GM12878 (cell line): ENCODE measurements at regions not wholly inside any gene's neighbourhood (a gene's known extent, or its start where the extent isn't known, plus 50 kb on each side); places are given as distances from the start of the nearest gene placed in this dataset.

Source experiments
- ATAC-seq: fragments of 200-7000 bp; cut with Tn5 transposase; 3 replicates; pipeline ENCODE4 v1.9.1; 2020; ENCODE audit warnings: mild to moderate bottlenecking, moderate library complexity
- BruUV-seq: library from RNA; stranded (reverse); fragments of 400-500 nt; replicated peaks from 2 replicates; lab custom pipeline; 2021; lab: Mats Ljungman, UMichigan
- CTCF ChIA-PET: fragments of 300-600 bp; sonication (Branson Sonifier 250); formaldehyde crosslinking; extraction: SDS; loops from one replicate; lab custom pipeline; 2021; ENCODE audit warnings: inconsistent platforms; lab: Yijun Ruan, JAX
- POLR2A ChIA-PET: fragments of 350-600 bp; formaldehyde crosslinking; extraction: SDS; loops from one replicate; lab custom pipeline; 2021; ENCODE audit warnings: inconsistent platforms; lab: Charles Lee
- RAD21 ChIA-PET: fragments of 300-600 bp; sonication (Branson Sonifier 250); formaldehyde crosslinking; loops from one replicate; lab custom pipeline; 2023; ENCODE audit warnings: antibody characterized with exemption; ENCODE audit not compliant: unreplicated experiment; lab: Charles Lee
- SMC1A ChIA-PET: fragments of 300-600 bp; sonication (Branson Sonifier 250); formaldehyde crosslinking; loops from one replicate; lab custom pipeline; 2023; ENCODE audit not compliant: unreplicated experiment, uncharacterized antibody; lab: Charles Lee
- DNase-seq: peaks from one replicate; pipeline ENCODE4 v3.0.0-alpha.2; 2011; ENCODE audit warnings: low read depth, low spot score
- FAIRE-seq: peaks from 3 replicates; lab custom pipeline; 2011; peaks lifted over from hg19 to GRCh38; lab: Jason Lieb, UNC
- H2AFZ ChIP-seq: 2 replicates; pipeline ENCODE4 v1.6.0; 2011; ENCODE audit warnings: low read depth, low read length, control low read depth; ENCODE audit not compliant: control insufficient read depth
- H3K27ac ChIP-seq: 2 replicates; pipeline ENCODE4 v1.5.1; 2011; ENCODE audit warnings: control low read depth; ENCODE audit not compliant: control insufficient read depth, insufficient read depth
- H3K27me3 ChIP-seq, 2 experiments: replicated peaks in 1 of 2; 2 replicates each; pipeline versions ENCODE4 v1.6.0 to v1.6.1; 2011; ENCODE audit warnings: low read length in 1 of 2; ENCODE audit not compliant: control insufficient read depth in 2 of 2, insufficient read depth in 2 of 2
- H3K36me3 ChIP-seq, 2 experiments: 2 replicates each; pipeline ENCODE4 v1.5.1; 2011; ENCODE audit warnings: low read length in 1 of 2; ENCODE audit not compliant: control insufficient read depth in 2 of 2, insufficient read depth in 2 of 2
- H3K4me1 ChIP-seq: 2 replicates; pipeline ENCODE4 v1.6.1; 2011; ENCODE audit warnings: mild to moderate bottlenecking, low read length, moderate library complexity, mixed read lengths; ENCODE audit not compliant: control insufficient read depth, insufficient read depth
- H3K4me2 ChIP-seq: 2 replicates; pipeline ENCODE4 v1.6.0; 2011; ENCODE audit warnings: control low read depth; ENCODE audit not compliant: control insufficient read depth, insufficient read depth
- H3K4me3 ChIP-seq: fragments of 200-600 bp; sonication (generic); 2 replicates; pipeline ENCODE4 v1.5.1; 2016
- H3K79me2 ChIP-seq: 2 replicates; pipeline ENCODE4 v1.6.0; 2011; ENCODE audit warnings: low read length; ENCODE audit not compliant: control insufficient read depth, insufficient read depth
- H3K9ac ChIP-seq: 2 replicates; pipeline ENCODE4 v1.8.0; 2011; ENCODE audit warnings: low read length, control low read depth, mixed read lengths; ENCODE audit not compliant: control insufficient read depth, insufficient read depth
- H3K9me3 ChIP-seq: replicated peaks from 3 replicates; pipeline ENCODE4 v1.5.1; 2011; ENCODE audit warnings: mild to moderate bottlenecking, low read length; ENCODE audit not compliant: control insufficient read depth, insufficient read depth
- H4K20me1 ChIP-seq: 2 replicates; pipeline ENCODE4 v1.6.0; 2011; ENCODE audit not compliant: control insufficient read depth, insufficient read depth
- NKRF ChIP-seq: fragments of 450-650 bp; conservative IDR thresholded peaks from 2 replicates; pipeline ENCODE4 v1.6.1; 2017; ENCODE audit warnings: mild to moderate bottlenecking, moderate library complexity
- WGBS: methylation state at CpG from one replicate; pipeline ENCODE4 v1.1.6; 2016; ENCODE audit warnings: low lambda C conversion rate; ENCODE audit not compliant: insufficient replicate concordance, insufficient coverage; ENCODE audit errors: missing lambda C conversion rate; 5-methylcytosine and 5-hydroxymethylcytosine counted together
- in situ Hi-C: fragments of 300-500 bp; cut with MboI; formaldehyde crosslinking; loops from 9 replicates; pipeline ENCODE4 v1.14.3; 2018; ENCODE audit warnings: mixed read lengths
- intact Hi-C: fragments of 100-400 bp; cut with micrococcal nuclease; formaldehyde crosslinking; loops from one replicate; pipeline ENCODE4 v1.14.2; 2022; ENCODE audit not compliant: unreplicated experiment
- TF ChIP-seq, protein P1 (sequence below): IDR thresholded peaks from 2 replicates; pipeline ENCODE4 v1.6.1; 2011; ENCODE audit warnings: borderline replicate concordance, low read depth, mild to moderate bottlenecking, moderate library complexity, mixed read lengths, low read length; ENCODE audit not compliant: insufficient read depth; ENCODE audit errors: extremely low read length
- TF ChIP-seq, protein P2 (sequence below): fragments of 450-650 bp; formaldehyde crosslinking; IDR thresholded peaks from 2 replicates; pipeline ENCODE4 v1.5.0; 2022; ENCODE audit warnings: mild to moderate bottlenecking, missing genetic modification characterization

- ChIA-PET POLR2A (interaction anchor here (1.5 kb wide), 1 partner anchor 13 kb away, joined by 3 read pairs; no protein-coding TSS in a partner anchor), RAD21 (interaction anchor here (1.4 kb wide), 1 partner anchor 13 kb away, joined by 9 read pairs; no protein-coding TSS in a partner anchor), CTCF (interaction anchor here (1.6 kb wide), 1 partner anchor 13 kb away, joined by 7 read pairs; no protein-coding TSS in a partner anchor), SMC1A (interaction anchor here (2.9 kb wide), 1 partner anchor 13 kb away, joined by 14 read pairs; no protein-coding TSS in a partner anchor)
- BruUV-seq = no TSS peak
- FAIRE-seq (no peak), DNase-seq (no peak), ATAC-seq (no peak)
- Histone ChIP-seq H3K4me1 (peaks cover 24% of the 10 kb centered on the region), H3K36me3 (no peaks in the 10 kb centered on the region), H3K9ac (no peak overlapping the region), H2AFZ (no peak overlapping the region), H3K27ac (no peak overlapping the region), H3K79me2 (no peaks in the 10 kb centered on the region), H3K9me3 (no peaks in the 10 kb centered on the region), H3K27me3 (no peaks in the 10 kb centered on the region), H3K4me2 (no peak overlapping the region), H3K4me3 (no peak overlapping the region), H4K20me1 (no peaks in the 10 kb centered on the region)
- no peak for TF ChIP-seq NKRF
- TF ChIP-seq, protein P1, sequence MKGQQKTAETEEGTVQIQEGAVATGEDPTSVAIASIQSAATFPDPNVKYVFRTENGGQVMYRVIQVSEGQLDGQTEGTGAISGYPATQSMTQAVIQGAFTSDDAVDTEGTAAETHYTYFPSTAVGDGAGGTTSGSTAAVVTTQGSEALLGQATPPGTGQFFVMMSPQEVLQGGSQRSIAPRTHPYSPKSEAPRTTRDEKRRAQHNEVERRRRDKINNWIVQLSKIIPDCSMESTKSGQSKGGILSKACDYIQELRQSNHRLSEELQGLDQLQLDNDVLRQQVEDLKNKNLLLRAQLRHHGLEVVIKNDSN = no peak
- TF ChIP-seq, protein P2, sequence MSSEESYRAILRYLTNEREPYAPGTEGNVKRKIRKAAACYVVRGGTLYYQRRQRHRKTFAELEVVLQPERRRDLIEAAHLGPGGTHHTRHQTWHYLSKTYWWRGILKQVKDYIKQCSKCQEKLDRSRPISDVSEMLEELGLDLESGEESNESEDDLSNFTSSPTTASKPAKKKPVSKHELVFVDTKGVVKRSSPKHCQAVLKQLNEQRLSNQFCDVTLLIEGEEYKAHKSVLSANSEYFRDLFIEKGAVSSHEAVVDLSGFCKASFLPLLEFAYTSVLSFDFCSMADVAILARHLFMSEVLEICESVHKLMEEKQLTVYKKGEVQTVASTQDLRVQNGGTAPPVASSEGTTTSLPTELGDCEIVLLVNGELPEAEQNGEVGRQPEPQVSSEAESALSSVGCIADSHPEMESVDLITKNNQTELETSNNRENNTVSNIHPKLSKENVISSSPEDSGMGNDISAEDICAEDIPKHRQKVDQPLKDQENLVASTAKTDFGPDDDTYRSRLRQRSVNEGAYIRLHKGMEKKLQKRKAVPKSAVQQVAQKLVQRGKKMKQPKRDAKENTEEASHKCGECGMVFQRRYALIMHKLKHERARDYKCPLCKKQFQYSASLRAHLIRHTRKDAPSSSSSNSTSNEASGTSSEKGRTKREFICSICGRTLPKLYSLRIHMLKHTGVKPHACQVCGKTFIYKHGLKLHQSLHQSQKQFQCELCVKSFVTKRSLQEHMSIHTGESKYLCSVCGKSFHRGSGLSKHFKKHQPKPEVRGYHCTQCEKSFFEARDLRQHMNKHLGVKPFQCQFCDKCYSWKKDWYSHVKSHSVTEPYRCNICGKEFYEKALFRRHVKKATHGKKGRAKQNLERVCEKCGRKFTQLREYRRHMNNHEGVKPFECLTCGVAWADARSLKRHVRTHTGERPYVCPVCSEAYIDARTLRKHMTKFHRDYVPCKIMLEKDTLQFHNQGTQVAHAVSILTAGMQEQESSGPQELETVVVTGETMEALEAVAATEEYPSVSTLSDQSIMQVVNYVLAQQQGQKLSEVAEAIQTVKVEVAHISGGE (CRISPR knock-in tag) = no peak
- intact Hi-C loops (loop anchor here (5.0 to 10.0 kb wide), 2 partner anchors 356 to 408 kb away; no protein-coding TSS in a partner anchor), in situ Hi-C loops (no loop called here)
- WGBS = 94% methylated on average over 1 of the region's 1 CpG
Measured at GRCh38 chr5:56683281-56683680, 132.1 kb upstream of the MAP3K1 start.
